ENCODE measurements at regions not wholly inside any gene's neighbourhood (a gene's known extent, or its start where the extent isn't known, plus 50 kb on each side); places are given as distances from the start of the nearest gene placed in this dataset.

DNA sequence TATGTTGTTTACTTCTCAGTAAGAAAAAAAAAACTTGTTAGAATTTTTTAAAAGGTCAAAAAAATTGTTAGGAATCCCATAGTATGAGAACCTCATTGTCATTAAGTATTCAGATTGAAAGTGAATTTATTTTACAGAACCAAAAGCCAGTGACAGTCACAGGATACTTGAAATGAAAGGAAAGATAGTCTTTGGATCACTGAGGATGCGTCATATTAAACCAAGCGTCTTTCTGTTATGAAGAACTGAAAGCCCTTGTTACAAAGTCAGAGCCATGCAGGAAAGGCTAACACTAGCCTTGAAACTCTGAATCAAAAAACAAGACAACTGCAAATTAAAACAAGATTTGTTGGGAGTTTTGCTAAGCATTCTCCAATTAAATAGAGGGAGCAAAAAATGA lies 1348.0 kb upstream of the SLC10A2 start:
- Histone ChIP-seq H3K4me1 (no peaks in the 10 kb centered on the region), H3K36me3 (no peaks in the 10 kb centered on the region)
- TF ChIP-seq, protein P1, sequence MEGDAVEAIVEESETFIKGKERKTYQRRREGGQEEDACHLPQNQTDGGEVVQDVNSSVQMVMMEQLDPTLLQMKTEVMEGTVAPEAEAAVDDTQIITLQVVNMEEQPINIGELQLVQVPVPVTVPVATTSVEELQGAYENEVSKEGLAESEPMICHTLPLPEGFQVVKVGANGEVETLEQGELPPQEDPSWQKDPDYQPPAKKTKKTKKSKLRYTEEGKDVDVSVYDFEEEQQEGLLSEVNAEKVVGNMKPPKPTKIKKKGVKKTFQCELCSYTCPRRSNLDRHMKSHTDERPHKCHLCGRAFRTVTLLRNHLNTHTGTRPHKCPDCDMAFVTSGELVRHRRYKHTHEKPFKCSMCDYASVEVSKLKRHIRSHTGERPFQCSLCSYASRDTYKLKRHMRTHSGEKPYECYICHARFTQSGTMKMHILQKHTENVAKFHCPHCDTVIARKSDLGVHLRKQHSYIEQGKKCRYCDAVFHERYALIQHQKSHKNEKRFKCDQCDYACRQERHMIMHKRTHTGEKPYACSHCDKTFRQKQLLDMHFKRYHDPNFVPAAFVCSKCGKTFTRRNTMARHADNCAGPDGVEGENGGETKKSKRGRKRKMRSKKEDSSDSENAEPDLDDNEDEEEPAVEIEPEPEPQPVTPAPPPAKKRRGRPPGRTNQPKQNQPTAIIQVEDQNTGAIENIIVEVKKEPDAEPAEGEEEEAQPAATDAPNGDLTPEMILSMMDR (IDR thresholded peaks at IDR 0.05) = no peak

GRCh38 chr13:104411141-104411765 lies 1345.0 kb upstream of the SLC10A2 start:
- intact Hi-C loops (cut with DNase I) = no loop called here
- no peaks in the 10 kb centered on the region for H3K36me3 ChIP-seq
- no peaks in the 10 kb centered on the region for H3K4me1 ChIP-seq
- H3K4me3 ChIP-seq = no peak overlapping the region
- no peaks in the 10 kb centered on the region for H3K9me3 ChIP-seq
- TF ChIP-seq, protein P1 (IDR thresholded peaks at IDR 0.05) = no peak
- no peak overlapping the region for H3K27ac ChIP-seq
- H3K27me3 ChIP-seq (ENCODE audit: low read depth) = no peaks in the 10 kb centered on the region
- ATAC-seq = no peak
- no peak for DNase-seq

More for the DNA sequence above, 1348.0 kb upstream of the SLC10A2 start:
- DNase-seq (no peak), ATAC-seq (no peak)
- H3K27ac ChIP-seq = no peak overlapping the region
- no peak overlapping the region for H3K4me3 ChIP-seq
- no peaks in the 10 kb centered on the region for H3K9me3 ChIP-seq
- intact Hi-C loops (cut with DNase I) = no loop called here
- no peaks in the 10 kb centered on the region for H3K27me3 ChIP-seq (ENCODE audit: low read depth)

DNA sequence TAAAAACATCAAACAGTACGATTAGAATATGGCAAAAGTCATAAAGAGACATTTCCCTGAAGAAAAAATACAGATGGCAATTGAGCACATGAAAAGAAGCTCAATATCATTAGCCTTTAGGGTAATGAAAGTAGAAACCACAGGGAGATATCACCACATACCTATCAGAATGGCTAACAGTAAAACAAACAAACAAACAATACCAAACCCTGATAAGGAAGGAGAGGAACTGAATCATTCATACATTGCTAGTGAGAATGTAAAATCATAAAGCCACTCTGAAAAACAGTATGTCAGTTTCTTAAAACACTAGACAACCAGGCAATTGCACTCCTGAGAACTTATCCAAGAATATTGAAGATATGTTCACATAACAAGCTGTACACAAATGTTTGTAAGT lies 1342.5 kb upstream of the SLC10A2 start:
- intact Hi-C loops (cut with DNase I) = no loop called here
- H3K27me3 ChIP-seq (ENCODE audit: low read depth) = no peaks in the 10 kb centered on the region
- H3K9me3 ChIP-seq = no peaks in the 10 kb centered on the region
- H3K4me3 ChIP-seq = no peak overlapping the region
- H3K36me3 ChIP-seq = no peaks in the 10 kb centered on the region
- TF ChIP-seq, protein P1 (IDR thresholded peaks at IDR 0.05) = no peak
- H3K4me1 ChIP-seq = no peaks in the 10 kb centered on the region
- no peak for ATAC-seq
- no peak overlapping the region for H3K27ac ChIP-seq
- DNase-seq = no peak

DNA sequence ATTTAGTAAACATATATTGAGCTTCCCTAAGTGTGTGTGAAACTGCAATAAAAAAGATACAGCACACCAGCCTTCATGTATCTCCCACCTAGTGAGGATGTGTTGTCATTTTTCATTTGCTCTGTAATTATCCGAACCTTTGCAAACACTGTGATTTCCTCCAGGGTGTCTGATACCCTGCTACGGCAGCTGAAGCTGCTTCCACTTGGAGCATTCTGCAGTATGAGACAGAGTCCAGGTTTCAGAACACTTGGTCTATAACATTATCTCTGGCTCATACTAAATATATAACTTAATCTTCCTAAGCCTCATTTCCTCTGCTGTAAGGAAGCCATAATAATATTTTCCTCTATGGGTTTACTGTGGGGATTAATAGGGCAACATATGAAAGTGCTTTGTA lies 1338.1 kb upstream of the SLC10A2 start:
- intact Hi-C loops (cut with DNase I) = no loop called here
- Histone ChIP-seq H3K36me3 (no peaks in the 10 kb centered on the region), H3K27me3 (ENCODE audit: low read depth) (no peaks in the 10 kb centered on the region), H3K4me3 (no peak overlapping the region), H3K27ac (no peak overlapping the region), H3K9me3 (no peaks in the 10 kb centered on the region), H3K4me1 (no peaks in the 10 kb centered on the region)
- TF ChIP-seq, protein P1 (IDR thresholded peaks at IDR 0.05) = no peak
- DNase-seq = no peak
- ATAC-seq = no peak

DNA sequence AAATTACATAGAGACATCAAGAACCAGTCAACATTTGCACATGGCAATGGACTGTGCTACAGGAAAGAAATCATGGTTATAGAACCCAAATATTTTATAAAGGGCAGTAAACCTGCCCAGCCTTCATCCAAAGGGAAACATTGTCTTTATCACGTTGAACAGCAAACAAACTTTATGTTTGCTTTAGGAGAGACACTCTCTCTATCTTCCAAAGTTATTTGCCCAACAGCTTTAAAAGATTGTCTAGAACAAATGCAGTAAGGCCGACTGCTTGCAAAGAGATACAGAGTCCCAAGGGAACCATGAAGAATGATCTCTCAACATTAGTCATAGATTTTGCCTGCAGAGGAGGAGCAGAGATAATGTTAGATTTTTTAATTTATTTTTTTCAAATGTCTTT lies 1323.5 kb upstream of the SLC10A2 start:
- Histone ChIP-seq H3K36me3 (no peaks in the 10 kb centered on the region), H3K4me1 (no peaks in the 10 kb centered on the region), H3K27me3 (ENCODE audit: low read depth) (no peaks in the 10 kb centered on the region), H3K27ac (no peak overlapping the region), H3K4me3 (no peak overlapping the region), H3K9me3 (no peaks in the 10 kb centered on the region)
- ATAC-seq (no peak), DNase-seq (no peak)
- intact Hi-C loops (cut with DNase I) = no loop called here
- TF ChIP-seq, protein P1 (IDR thresholded peaks at IDR 0.05) = no peak
